ENCODE measurements at regions not wholly inside any gene's neighbourhood (a gene's known extent, or its start where the extent isn't known, plus 50 kb on each side); places are given as distances from the start of the nearest gene placed in this dataset.
A peak's percentile ranks its signal among the peaks of the same experiment; 100 is the strongest.

GRCh38 chr2:239735829-239736357, 289.2 kb downstream of the NDUFA10 start:
- Histone ChIP-seq H3K4me2 (no peak overlapping the region), H3K9me2 (ENCODE audit: insufficient read depth) (no peaks in the 10 kb centered on the region), H3F3A (replicated peaks; ENCODE audit: low read depth) (no peaks in the 10 kb centered on the region), H3K4me3 (no peak overlapping the region), H3K4me1 (ENCODE audit: insufficient read depth) (no peaks in the 10 kb centered on the region; the same call in 1 of the 2 replicates), H3K27me3 (ENCODE audit: insufficient read depth) (no peaks in the 10 kb centered on the region), H3K36me3 (ENCODE audit: insufficient read depth) (no peaks in the 10 kb centered on the region), H4K20me1 (replicated peaks; ENCODE audit: insufficient read depth) (no peaks in the 10 kb centered on the region), H3K79me2 (replicated peaks; ENCODE audit: insufficient read depth) (no peaks in the 10 kb centered on the region), H2AFZ (no peak overlapping the region), H3K27ac (ENCODE audit: low read depth) (no peak overlapping the region)
- Mint-ChIP-seq H3K9me3 (no peaks in the 10 kb centered on the region; the same call in 2 of the 3 replicates), H3K4me3 (no peak overlapping the region), H3K4me1 (peaks cover 4% of the 10 kb centered on the region; the same call in 1 of the 3 replicates), H3K27ac (no peak overlapping the region), H3K36me3 (ENCODE audit: low read depth) (no peaks in the 10 kb centered on the region), H3K27me3 (ENCODE audit: insufficient read depth, low read depth, poor library complexity) (peaks cover 4% of the 10 kb centered on the region)
- TF ChIP-seq REST (IDR thresholded peaks at IDR 0.05; ENCODE audit: unreplicated experiment) (no peak), JUNB (IDR thresholded peaks at IDR 0.05; ENCODE audit: unreplicated experiment) (no peak), ZNF331 (CRISPR knock-in tag; IDR thresholded peaks at IDR 0.05; ENCODE audit: low read depth) (no peak), STAT1 (IDR thresholded peaks at IDR 0.05; ENCODE audit: unreplicated experiment) (no peak)
- ATAC-seq (no peak), DNase-seq (ENCODE audit: low spot score) (no peak)

- peaks cover 4% of the 10 kb centered on the region for H3K27me3 Mint-ChIP-seq (ENCODE audit: insufficient read depth, low read depth, poor library complexity)
- H3K36me3 ChIP-seq (ENCODE audit: insufficient read depth): no peaks in the 10 kb centered on the region
- H3F3A ChIP-seq (replicated peaks; ENCODE audit: low read depth): no peaks in the 10 kb centered on the region
- H3K4me1 ChIP-seq (ENCODE audit: insufficient read depth): no peaks in the 10 kb centered on the region; the same call in 1 of the 2 replicates
- H3K27me3 ChIP-seq (ENCODE audit: insufficient read depth): no peaks in the 10 kb centered on the region
- H2AFZ ChIP-seq: no peak overlapping the region
- H4K20me1 ChIP-seq (replicated peaks; ENCODE audit: insufficient read depth): no peaks in the 10 kb centered on the region
- no peak overlapping the region for H3K4me2 ChIP-seq
- no peaks in the 10 kb centered on the region for H3K36me3 Mint-ChIP-seq (ENCODE audit: low read depth)
- H3K4me1 Mint-ChIP-seq: peaks cover 4% of the 10 kb centered on the region; the same call in 1 of the 3 replicates
- H3K27ac ChIP-seq (ENCODE audit: low read depth): no peak overlapping the region
- H3K27ac Mint-ChIP-seq: no peak overlapping the region
- no peak overlapping the region for H3K4me3 ChIP-seq
- H3K4me3 Mint-ChIP-seq: no peak overlapping the region
- H3K9me3 Mint-ChIP-seq: no peaks in the 10 kb centered on the region; the same call in 2 of the 3 replicates
- no peaks in the 10 kb centered on the region for H3K79me2 ChIP-seq (replicated peaks; ENCODE audit: insufficient read depth)
- no peaks in the 10 kb centered on the region for H3K9me2 ChIP-seq (ENCODE audit: insufficient read depth)
- ATAC-seq (peak; percentile 56), DNase-seq (ENCODE audit: low spot score) (peak; percentile 41)
- TF ChIP-seq POLR2AphosphoS5 (IDR thresholded peaks at IDR 0.05; ENCODE audit: low read depth): no peak
- no peak for TF ChIP-seq NANOG (IDR thresholded peaks at IDR 0.05; ENCODE audit: borderline replicate concordance)
- no peak for TF ChIP-seq ZNF331 (CRISPR knock-in tag; IDR thresholded peaks at IDR 0.05; ENCODE audit: low read depth)
- no peak for TF ChIP-seq EZH2 (IDR thresholded peaks at IDR 0.05; ENCODE audit: low read depth, unreplicated experiment)
- no peak for TF ChIP-seq REST (IDR thresholded peaks at IDR 0.05; ENCODE audit: unreplicated experiment)
These were observed 289.9 kb downstream of the NDUFA10 start for GRCh38 chr2:239735131-239735828.
